ENCODE measurements at regions not wholly inside any gene's neighbourhood (a gene's known extent, or its start where the extent isn't known, plus 50 kb on each side); places are given as distances from the start of the nearest gene placed in this dataset.
"Not testable (repeated sequence)": the region's sequence is repeated elsewhere in the genome, so short reads cannot be mapped to it uniquely, and the experiment has no call there.

GRCh38 chr18:3348176-3348575 is 86.2 kb downstream of the MYL12B start:
- Histone ChIP-seq H3K27ac (no peak overlapping the region), H3K4me1 (replicated peaks) (no peaks in the 10 kb centered on the region), H3K36me3 (no peaks in the 10 kb centered on the region), H3K9me3 (replicated peaks) (no peaks in the 10 kb centered on the region), H3K4me3 (no peak overlapping the region), H3K27me3 (replicated peaks) (no peaks in the 10 kb centered on the region)
- DNase-seq (ENCODE audit: low read depth in 1 of 2, low spot score in 2 of 2) = no peak

GRCh38 chr18:3349046-3349841 is 87.3 kb downstream of the MYL12B start:
- DNase-seq (ENCODE audit: low read depth in 1 of 2, low spot score in 2 of 2); H3K27me3 ChIP-seq (replicated peaks); H3K36me3 ChIP-seq: not testable (repeated sequence)

GRCh38 chr18:3350021-3350420 is 88.1 kb downstream of the MYL12B start:
- Histone ChIP-seq H3K4me1 (replicated peaks) (no peaks in the 10 kb centered on the region), H3K4me3 (no peak overlapping the region), H3K36me3 (no peaks in the 10 kb centered on the region), H3K27ac (no peak overlapping the region), H3K27me3 (replicated peaks) (no peaks in the 10 kb centered on the region), H3K9me3 (replicated peaks) (no peaks in the 10 kb centered on the region)
- no peak for DNase-seq (ENCODE audit: low read depth in 1 of 2, low spot score in 2 of 2)

More at GRCh38 chr18:3349046-3349841, 87.3 kb downstream of the MYL12B start:
- not testable (repeated sequence) for H3K9me3 ChIP-seq (replicated peaks); H3K4me1 ChIP-seq (replicated peaks); H3K4me3 ChIP-seq; H3K27ac ChIP-seq

DNA sequence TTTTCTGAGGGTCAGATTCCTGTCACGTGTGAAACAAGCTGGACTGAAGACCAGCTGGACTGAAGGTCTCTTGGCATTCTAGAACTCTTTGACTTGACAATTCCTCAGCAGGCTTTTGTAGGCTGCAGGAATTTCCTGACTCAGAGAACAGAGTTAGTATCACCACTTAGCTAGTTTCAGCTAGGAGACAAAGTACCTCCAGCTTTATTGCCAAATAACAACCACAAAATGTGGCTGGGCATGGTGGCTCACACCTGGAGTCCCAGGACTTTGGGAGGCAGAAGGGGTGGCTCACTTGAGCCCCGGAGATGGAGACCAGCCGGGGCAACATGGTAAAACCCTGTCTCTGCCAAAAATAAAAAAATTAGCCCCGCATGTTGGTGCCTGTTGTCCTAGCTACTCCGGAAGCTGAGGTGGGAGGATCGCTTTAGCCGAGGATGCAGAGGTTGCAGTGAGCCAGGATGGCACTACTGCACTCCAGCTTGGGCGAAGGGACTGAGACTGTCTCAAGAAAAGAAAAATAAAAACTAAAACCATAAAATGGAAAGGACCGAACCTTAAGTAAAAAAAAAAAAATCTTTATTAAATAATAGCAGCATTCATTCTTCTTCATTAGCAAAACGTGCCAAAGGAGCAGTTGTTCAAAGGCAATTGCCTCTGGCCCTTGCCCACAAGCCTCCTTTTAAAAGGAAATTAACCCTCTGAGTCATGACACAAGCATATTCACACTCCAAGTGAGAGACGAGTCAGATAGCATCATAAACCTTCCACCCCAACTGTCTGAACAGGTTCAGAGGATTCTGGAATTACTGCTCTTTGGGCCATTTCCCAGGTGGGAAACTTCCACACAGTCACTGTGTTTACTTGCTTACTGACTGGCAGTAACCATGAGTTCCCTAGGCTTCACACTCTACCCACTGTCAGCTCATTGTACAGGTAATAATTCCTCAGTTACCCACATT is 88.9 kb downstream of the MYL12B start:
- Histone ChIP-seq H3K4me1 (replicated peaks) (no peaks in the 10 kb centered on the region), H3K27ac (no peak overlapping the region), H3K36me3 (no peaks in the 10 kb centered on the region), H3K27me3 (replicated peaks) (no peaks in the 10 kb centered on the region), H3K4me3 (no peak overlapping the region), H3K9me3 (replicated peaks) (no peaks in the 10 kb centered on the region)
- no peak for DNase-seq (ENCODE audit: low read depth in 1 of 2, low spot score in 2 of 2)

DNA sequence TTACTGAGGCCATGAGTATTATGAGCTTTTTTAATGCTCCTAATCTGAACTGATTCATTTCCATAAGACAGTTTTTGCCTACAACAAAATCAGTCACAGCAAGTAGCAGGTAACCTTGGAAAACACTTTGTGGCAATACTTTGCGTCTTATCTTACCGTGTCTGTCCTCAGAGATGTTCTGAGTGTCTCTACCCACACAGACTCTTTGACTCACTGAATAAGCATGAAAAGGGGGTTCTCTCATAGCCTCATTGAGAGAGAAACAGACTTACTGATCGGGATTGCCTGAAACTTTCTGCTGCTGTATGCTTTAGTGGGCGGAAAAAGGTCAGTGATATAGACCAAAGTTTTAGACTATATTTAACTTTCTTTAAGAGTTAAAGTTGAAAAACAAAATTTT is 92.6 kb downstream of the MYL12B start:
- H3K4me1 ChIP-seq (replicated peaks) = no peaks in the 10 kb centered on the region
- H3K36me3 ChIP-seq = no peaks in the 10 kb centered on the region
- H3K27me3 ChIP-seq (replicated peaks) = no peaks in the 10 kb centered on the region
- H3K27ac ChIP-seq = no peak overlapping the region
- no peaks in the 10 kb centered on the region for H3K9me3 ChIP-seq (replicated peaks)
- DNase-seq (ENCODE audit: low read depth in 1 of 2, low spot score in 2 of 2) = no peak
- no peak overlapping the region for H3K4me3 ChIP-seq

DNA sequence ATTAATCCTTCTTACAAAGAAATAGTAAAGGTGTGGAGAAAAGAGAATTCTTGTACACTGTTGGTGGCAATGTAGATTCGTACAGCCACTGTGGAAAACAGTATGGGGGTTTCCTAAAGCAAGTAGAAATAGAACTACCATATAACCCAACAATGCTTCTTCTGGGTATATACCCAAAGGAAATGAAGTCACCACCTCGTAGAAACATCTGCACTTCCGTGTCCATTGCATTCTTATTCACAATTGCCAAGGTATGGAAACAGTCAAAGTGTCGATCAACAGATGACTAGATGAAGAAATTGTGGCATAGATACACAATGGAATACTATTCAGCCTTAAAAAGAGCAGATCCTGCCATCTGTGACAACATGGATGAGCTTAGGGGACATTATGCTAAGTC is 93.4 kb upstream of the TGIF1 start:
- H3K36me3 ChIP-seq = no peaks in the 10 kb centered on the region
- no peaks in the 10 kb centered on the region for H3K9me3 ChIP-seq (replicated peaks)
- H3K4me1 ChIP-seq (replicated peaks) = no peaks in the 10 kb centered on the region
- no peak overlapping the region for H3K4me3 ChIP-seq
- no peak for DNase-seq (ENCODE audit: low read depth in 1 of 2, low spot score in 2 of 2)
- H3K27ac ChIP-seq = no peak overlapping the region
- no peaks in the 10 kb centered on the region for H3K27me3 ChIP-seq (replicated peaks)

- Histone ChIP-seq H3K27me3 (replicated peaks) (no peaks in the 10 kb centered on the region), H3K9me3 (replicated peaks) (no peaks in the 10 kb centered on the region), H3K27ac (no peak overlapping the region), H3K4me3 (no peak overlapping the region), H3K4me1 (replicated peaks) (no peaks in the 10 kb centered on the region), H3K36me3 (no peaks in the 10 kb centered on the region)
- DNase-seq (ENCODE audit: low read depth in 1 of 2, low spot score in 2 of 2) = no peak
Measured at GRCh38 chr18:3357516-3357915, 92.5 kb upstream of the TGIF1 start.

DNA sequence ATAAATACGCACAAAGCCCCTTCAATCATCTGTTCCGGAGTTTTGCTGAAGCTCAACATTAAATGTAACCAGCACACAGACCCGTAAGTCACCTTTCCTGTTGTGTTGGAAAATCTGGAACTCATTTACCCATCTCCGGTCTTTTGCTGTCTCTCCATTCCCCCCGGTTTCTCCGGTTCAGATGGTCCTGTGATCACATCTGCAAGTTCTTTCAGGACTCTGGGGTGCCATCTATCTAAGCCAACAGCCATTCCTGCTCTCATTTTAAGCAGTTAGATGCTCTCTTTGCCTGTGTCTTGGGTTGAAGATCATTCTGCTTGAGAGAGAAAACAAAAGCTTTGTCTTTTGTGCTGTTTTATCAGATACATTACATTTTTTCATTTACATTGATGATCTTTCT is 91.7 kb upstream of the TGIF1 start:
- no peaks in the 10 kb centered on the region for H3K9me3 ChIP-seq (replicated peaks)
- no peak for DNase-seq (ENCODE audit: low read depth in 1 of 2, low spot score in 2 of 2)
- H3K4me1 ChIP-seq (replicated peaks) = no peaks in the 10 kb centered on the region
- H3K27me3 ChIP-seq (replicated peaks) = no peaks in the 10 kb centered on the region
- no peaks in the 10 kb centered on the region for H3K36me3 ChIP-seq
- H3K27ac ChIP-seq = no peak overlapping the region
- no peak overlapping the region for H3K4me3 ChIP-seq

GRCh38 chr18:3360211-3360610 is 89.8 kb upstream of the TGIF1 start:
- H3K36me3 ChIP-seq = no peaks in the 10 kb centered on the region
- H3K4me1 ChIP-seq (replicated peaks) = no peaks in the 10 kb centered on the region
- H3K27me3 ChIP-seq (replicated peaks) = no peaks in the 10 kb centered on the region
- H3K4me3 ChIP-seq = no peak overlapping the region
- DNase-seq (ENCODE audit: low read depth in 1 of 2, low spot score in 2 of 2) = no peak
- H3K27ac ChIP-seq = no peak overlapping the region
- H3K9me3 ChIP-seq (replicated peaks) = no peaks in the 10 kb centered on the region

GRCh38 chr18:3367491-3368091 is 82.4 kb upstream of the TGIF1 start:
- peak in 1 of 2 experiments; percentile 8 for DNase-seq (ENCODE audit: low read depth in 1 of 2, low spot score in 2 of 2)
- no peaks in the 10 kb centered on the region for H3K27me3 ChIP-seq (replicated peaks)
- H3K27ac ChIP-seq = peak overlapping the region; percentile 23; the same call in 1 of the 2 replicates
- H3K4me1 ChIP-seq (replicated peaks) = peaks cover 18% of the 10 kb centered on the region
- no peak overlapping the region for H3K4me3 ChIP-seq
- H3K36me3 ChIP-seq = no peaks in the 10 kb centered on the region
- no peaks in the 10 kb centered on the region; the same call in 1 of the 2 replicates for H3K9me3 ChIP-seq (replicated peaks)

- Histone ChIP-seq H3K27ac (peak overlapping the region; percentile 23; the same call in 1 of the 2 replicates), H3K4me1 (replicated peaks) (peaks cover 18% of the 10 kb centered on the region)
Measured at GRCh38 chr18:3368193-3368592, 81.8 kb upstream of the TGIF1 start.

DNA sequence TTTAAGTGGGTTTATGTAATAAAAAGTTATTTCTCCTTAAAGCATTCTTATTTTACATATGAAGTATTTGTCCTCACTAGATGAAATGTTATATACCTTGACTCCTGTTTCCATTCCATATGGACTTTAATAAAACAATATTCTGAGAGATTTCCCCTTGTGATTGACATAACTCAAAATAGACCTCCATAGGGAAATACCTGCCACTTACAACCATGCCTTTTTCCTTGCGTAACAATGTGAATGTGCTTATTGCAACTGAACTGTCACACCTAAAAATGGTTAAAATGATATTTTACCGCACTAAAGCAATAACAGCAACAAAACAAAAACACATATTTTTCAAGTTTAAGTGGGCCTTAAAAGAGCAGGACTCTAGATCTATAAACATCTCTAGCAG is 70.3 kb upstream of the TGIF1 start:
- DNase-seq (ENCODE audit: low read depth in 1 of 2, low spot score in 2 of 2) = no peak
- no peaks in the 10 kb centered on the region for H3K36me3 ChIP-seq
- no peak overlapping the region for H3K27ac ChIP-seq
- no peaks in the 10 kb centered on the region for H3K9me3 ChIP-seq (replicated peaks)
- no peak overlapping the region for H3K4me3 ChIP-seq
- H3K4me1 ChIP-seq (replicated peaks) = peaks cover 4% of the 10 kb centered on the region; the same call in 1 of the 2 replicates
- no peaks in the 10 kb centered on the region for H3K27me3 ChIP-seq (replicated peaks)

More at GRCh38 chr18:3368193-3368592, 81.8 kb upstream of the TGIF1 start:
- peak in 1 of 2 experiments; percentile 8 for DNase-seq (ENCODE audit: low read depth in 1 of 2, low spot score in 2 of 2)
- no peaks in the 10 kb centered on the region; the same call in 1 of the 2 replicates for H3K9me3 ChIP-seq (replicated peaks)
- no peak overlapping the region for H3K4me3 ChIP-seq
- no peaks in the 10 kb centered on the region for H3K27me3 ChIP-seq (replicated peaks)
- H3K36me3 ChIP-seq = no peaks in the 10 kb centered on the region

- H3K27me3 ChIP-seq (replicated peaks) = no peaks in the 10 kb centered on the region
- DNase-seq (ENCODE audit: low read depth in 1 of 2, low spot score in 2 of 2) = peak in 1 of 2 experiments; percentile 31
- H3K27ac ChIP-seq = no peak overlapping the region
Measured at GRCh38 chr18:3380384-3380961, 69.5 kb upstream of the TGIF1 start.

More at GRCh38 chr18:3380384-3380961, 69.5 kb upstream of the TGIF1 start:
- H3K9me3 ChIP-seq (replicated peaks) = no peaks in the 10 kb centered on the region
- H3K4me3 ChIP-seq = no peak overlapping the region
- no peaks in the 10 kb centered on the region for H3K36me3 ChIP-seq
- peaks cover 4% of the 10 kb centered on the region; the same call in 1 of the 2 replicates for H3K4me1 ChIP-seq (replicated peaks)

Measured in SJSA1 (cell line).